ENCODE measurements at regions not wholly inside any gene's neighbourhood (a gene's known extent, or its start where the extent isn't known, plus 50 kb on each side); places are given as distances from the start of the nearest gene placed in this dataset.

DNA sequence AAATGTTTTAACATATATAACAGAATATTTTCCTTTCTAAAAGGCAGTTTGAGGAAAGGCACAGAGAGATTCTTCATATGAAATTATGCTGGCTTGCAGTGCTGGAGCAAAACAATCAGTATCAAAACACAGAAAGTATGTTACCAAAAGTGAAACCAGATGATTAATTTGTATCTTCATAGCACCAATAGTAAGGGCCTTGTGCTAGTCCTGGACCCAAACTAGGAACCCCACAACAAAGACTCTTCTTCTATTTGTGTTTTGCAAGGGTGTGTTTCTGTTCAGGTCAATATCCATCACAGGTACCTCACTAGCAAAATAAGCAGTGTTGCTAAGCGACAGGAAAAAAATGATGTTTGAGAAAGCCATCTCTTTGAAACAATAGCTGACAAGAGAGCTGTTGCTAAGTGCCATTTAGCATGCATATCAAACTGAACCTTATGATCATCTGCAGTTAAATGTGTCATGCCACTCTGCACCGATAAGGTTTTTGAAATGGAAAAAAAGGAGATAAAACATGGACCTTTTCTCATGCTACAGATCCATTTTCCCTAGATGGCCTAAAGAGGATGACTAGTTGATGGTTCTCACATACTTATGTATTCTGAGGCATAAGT, 196.2 kb upstream of the ALG10 start:
- no peak for DNase-seq
- ATAC-seq, result no peak
- H3K9me3 ChIP-seq, result peaks cover 25% of the 10 kb centered on the region
- H3K4me3 ChIP-seq, result no peak overlapping the region
- intact Hi-C loops (cut with DNase I, micrococcal nuclease), result no loop called here
- no peaks in the 10 kb centered on the region for H3K36me3 ChIP-seq (ENCODE audit: low read depth)
- TF ChIP-seq CTCF (IDR thresholded peaks at IDR 0.05), result no peak
- no peaks in the 10 kb centered on the region for H3K4me1 ChIP-seq (ENCODE audit: low read depth)

- H3K4me3 ChIP-seq, result no peak overlapping the region
- no peaks in the 10 kb centered on the region for H3K4me1 ChIP-seq (ENCODE audit: low read depth)
- DNase-seq (no peak), ATAC-seq (no peak)
- H3K36me3 ChIP-seq (ENCODE audit: low read depth), result no peaks in the 10 kb centered on the region
- TF ChIP-seq CTCF (IDR thresholded peaks at IDR 0.05), result no peak
- H3K9me3 ChIP-seq, result peaks cover 12% of the 10 kb centered on the region
- intact Hi-C loops (cut with DNase I, micrococcal nuclease), result no loop called here
Measured at GRCh38 chr12:33828326-33828725, 194.0 kb upstream of the ALG10 start.

GRCh38 chr12:33830070-33830469, 192.2 kb upstream of the ALG10 start:
- intact Hi-C loops (cut with DNase I, micrococcal nuclease), result no loop called here
- H3K4me1 ChIP-seq (ENCODE audit: low read depth), result no peaks in the 10 kb centered on the region
- no peaks in the 10 kb centered on the region for H3K36me3 ChIP-seq (ENCODE audit: low read depth)
- H3K9me3 ChIP-seq, result peaks cover 6% of the 10 kb centered on the region
- H3K4me3 ChIP-seq, result no peak overlapping the region
- no peak for DNase-seq
- ATAC-seq, result no peak
- TF ChIP-seq CTCF (IDR thresholded peaks at IDR 0.05), result no peak

DNA sequence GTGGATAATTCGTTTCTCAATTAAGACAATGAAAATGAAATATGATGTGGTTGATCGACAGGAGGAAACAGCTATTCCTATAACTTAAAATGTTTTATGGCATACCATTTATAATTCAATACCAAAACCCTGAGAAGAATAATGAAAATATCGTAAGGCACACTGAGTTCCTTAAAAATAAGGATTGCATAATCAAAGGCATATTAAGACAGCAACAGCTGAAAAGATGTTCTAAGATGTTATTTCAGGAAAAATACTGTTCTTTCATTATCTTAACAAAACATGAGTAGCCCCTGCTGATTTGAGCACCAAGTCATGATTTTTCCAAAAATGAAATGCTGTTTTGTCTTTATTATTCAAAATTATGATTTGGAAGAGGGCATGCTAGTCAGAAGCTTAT, 189.4 kb upstream of the ALG10 start:
- ATAC-seq (no peak), DNase-seq (no peak)
- no peak for TF ChIP-seq CTCF (IDR thresholded peaks at IDR 0.05)
- H3K4me3 ChIP-seq, result no peak overlapping the region
- intact Hi-C loops (cut with DNase I, micrococcal nuclease), result no loop called here
- no peaks in the 10 kb centered on the region for H3K36me3 ChIP-seq (ENCODE audit: low read depth)
- H3K9me3 ChIP-seq, result peaks cover 13% of the 10 kb centered on the region
- no peaks in the 10 kb centered on the region for H3K4me1 ChIP-seq (ENCODE audit: low read depth)

GRCh38 chr12:33834672-33835071, 187.6 kb upstream of the ALG10 start:
- DNase-seq (no peak), ATAC-seq (no peak)
- H3K4me3 ChIP-seq, result no peak overlapping the region
- no peak for TF ChIP-seq CTCF (IDR thresholded peaks at IDR 0.05)
- no peaks in the 10 kb centered on the region for H3K36me3 ChIP-seq (ENCODE audit: low read depth)
- no peaks in the 10 kb centered on the region for H3K4me1 ChIP-seq (ENCODE audit: low read depth)
- peaks cover 13% of the 10 kb centered on the region for H3K9me3 ChIP-seq
- intact Hi-C loops (cut with DNase I, micrococcal nuclease), result no loop called here

DNA sequence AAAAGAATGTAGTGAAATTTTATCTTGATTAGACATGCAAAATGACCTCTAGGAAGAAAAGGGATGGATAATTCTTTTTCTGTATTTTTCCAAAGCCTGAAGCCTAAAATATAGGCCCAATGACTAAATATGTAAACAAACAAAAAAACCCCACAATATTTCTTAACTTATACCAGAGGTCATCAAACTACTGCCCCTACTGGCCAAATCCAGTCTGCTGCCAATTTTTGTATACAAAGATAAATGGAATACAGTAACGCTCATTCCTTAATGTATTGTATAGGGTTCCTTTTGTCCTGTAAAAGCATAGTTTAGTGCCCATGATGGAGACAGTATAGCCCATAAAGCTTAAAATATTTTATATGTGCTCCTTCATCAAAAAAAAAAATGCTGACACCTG, 145.7 kb upstream of the ALG10 start:
- no peak for TF ChIP-seq CTCF (IDR thresholded peaks at IDR 0.05)
- Histone ChIP-seq H3K9me3 (peaks cover 44% of the 10 kb centered on the region), H3K4me3 (no peak overlapping the region), H3K36me3 (ENCODE audit: low read depth) (no peaks in the 10 kb centered on the region), H3K4me1 (ENCODE audit: low read depth) (no peaks in the 10 kb centered on the region)
- DNase-seq (no peak), ATAC-seq (no peak)
- intact Hi-C loops (cut with DNase I, micrococcal nuclease), result no loop called here

All from mucosa of descending colon (tissue), 3 donors.